Activated CD8-positive, alpha-beta T cell treated with anti-CD3 and anti-CD28 coated beads, Interleukin-2, amount 10 ng/mL, durations not matched to agents 7 days and 5 days (primary cell): ENCODE measurements at regions not wholly inside any gene's neighbourhood (a gene's known extent, or its start where the extent isn't known, plus 50 kb on each side); places are given as distances from the start of the nearest gene placed in this dataset.

Experiments
- ATAC-seq: fragments of 150-1000 bp; cut with Tn5 transposase; one replicate; pipeline ENCODE4 v1.10.0; 2021; ENCODE audit warnings: moderate library complexity
- CTCF ChIA-PET: fragments of 350-600 bp; sonication (Branson Sonifier 250); formaldehyde crosslinking; loops from one replicate; lab custom pipeline; 2021; ENCODE audit warnings: antibody characterized with exemption; lab: Charles Lee
- POLR2A ChIA-PET: fragments of 350-600 bp; sonication (Branson Sonifier 250); formaldehyde crosslinking; loops from one replicate; lab custom pipeline; 2021; ENCODE audit warnings: antibody characterized with exemption; lab: Charles Lee
- DNase-seq: peaks from one replicate; pipeline ENCODE4 v3.0.0-alpha.2; 2020
- H3K27ac Mint-ChIP-seq: one replicate; pipeline ENCODE4 v1.8.0; 2021; ENCODE audit warnings: mild to moderate bottlenecking, mixed read lengths
- H3K27me3 Mint-ChIP-seq: one replicate; pipeline ENCODE4 v1.8.0; 2021; ENCODE audit warnings: low read depth, mixed read lengths
- H3K36me3 Mint-ChIP-seq: one replicate; pipeline ENCODE4 v1.8.0; 2021; ENCODE audit warnings: low read depth, mixed read lengths
- H3K4me1 Mint-ChIP-seq: one replicate; pipeline ENCODE4 v1.8.0; 2021; ENCODE audit warnings: low read depth, mixed read lengths
- H3K4me3 Mint-ChIP-seq: one replicate; pipeline ENCODE4 v1.8.0; 2021; ENCODE audit warnings: mild to moderate bottlenecking, mixed read lengths
- H3K9me3 Mint-ChIP-seq: one replicate; pipeline ENCODE4 v1.8.0; 2022; ENCODE audit warnings: mixed read lengths; ENCODE audit not compliant: insufficient read depth

GRCh38 chr16:82224821-82225220 lies 54.8 kb upstream of the MPHOSPH6 start:
- Mint-ChIP-seq H3K27me3 (peaks cover 13% of the 10 kb centered on the region), H3K36me3 (no peaks in the 10 kb centered on the region), H3K9me3 (no peaks in the 10 kb centered on the region), H3K27ac (no peak overlapping the region), H3K4me3 (no peak overlapping the region), H3K4me1 (no peaks in the 10 kb centered on the region)
- no peak for ATAC-seq
- DNase-seq: no peak
- ChIA-PET CTCF (no interaction called here), POLR2A (no interaction called here)

DNA sequence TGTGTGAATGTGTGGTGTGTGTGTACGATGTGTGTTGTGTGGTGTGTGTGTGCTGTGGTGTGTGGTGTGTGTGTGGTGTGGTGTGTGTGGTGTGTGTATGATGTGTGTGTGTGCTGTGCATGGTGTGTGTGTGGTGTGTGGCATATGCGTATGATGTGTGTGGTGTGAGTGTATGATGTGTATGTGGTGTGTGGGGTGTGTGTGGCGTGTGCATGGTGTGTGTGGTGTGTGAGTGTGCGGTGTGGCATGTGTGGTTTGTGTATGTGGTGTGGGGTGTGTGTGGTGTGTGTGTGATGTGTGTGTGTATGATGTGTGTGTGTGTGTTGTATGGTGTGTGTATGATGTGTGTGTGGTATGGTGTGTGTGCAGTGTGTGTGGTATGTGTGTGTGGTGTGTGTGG lies 50.5 kb upstream of the MPHOSPH6 start:
- no peak for DNase-seq
- Mint-ChIP-seq H3K9me3 (no peaks in the 10 kb centered on the region), H3K4me1 (no peaks in the 10 kb centered on the region), H3K27me3 (peaks cover 9% of the 10 kb centered on the region), H3K4me3 (no peak overlapping the region), H3K36me3 (no peaks in the 10 kb centered on the region), H3K27ac (no peak overlapping the region)
- POLR2A ChIA-PET: no interaction called here
- CTCF ChIA-PET: interaction anchor here (1.4 kb wide), 1 partner anchor 9 kb away, joined by 5 read pairs; no protein-coding TSS in a partner anchor
- ATAC-seq: no peak
